HG03354 (cell line): ENCODE measurements at regions not wholly inside any gene's neighbourhood (a gene's known extent, or its start where the extent isn't known, plus 50 kb on each side); places are given as distances from the start of the nearest gene placed in this dataset.
"Not testable (repeated sequence)": the region's sequence is repeated elsewhere in the genome, so short reads cannot be mapped to it uniquely, and the experiment has no call there.

Source experiments
- ATAC-seq: cut with Tn5 transposase; IDR thresholded peaks from one replicate; pipeline ENCODE4 v1.9.1; 2021; ENCODE audit warnings: mild to moderate bottlenecking; ENCODE audit not compliant: unreplicated experiment, poor library complexity, severe bottlenecking

- no peak for ATAC-seq
Observed at GRCh38 chr13:55572862-55573261, 1567.9 kb upstream of the PRR20A start.

DNA sequence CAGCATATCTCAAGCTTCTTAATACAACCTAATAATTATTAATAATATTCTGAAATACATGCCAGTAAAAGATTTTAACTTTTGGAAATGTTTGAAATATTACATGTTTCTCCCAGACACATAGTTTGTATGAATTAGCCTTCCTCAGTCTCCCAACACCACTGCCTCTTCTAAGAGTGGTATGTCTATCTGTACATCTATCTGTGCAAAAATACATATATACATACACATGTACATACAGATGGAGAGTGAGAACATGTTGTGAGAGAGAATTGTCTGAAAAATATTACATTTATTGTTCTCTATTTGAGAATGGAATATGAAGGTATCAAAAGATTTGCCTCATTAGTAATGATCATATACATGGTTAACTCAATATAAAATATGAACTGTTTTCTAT is 1567.2 kb upstream of the PRR20A start:
- ATAC-seq, result no peak

DNA sequence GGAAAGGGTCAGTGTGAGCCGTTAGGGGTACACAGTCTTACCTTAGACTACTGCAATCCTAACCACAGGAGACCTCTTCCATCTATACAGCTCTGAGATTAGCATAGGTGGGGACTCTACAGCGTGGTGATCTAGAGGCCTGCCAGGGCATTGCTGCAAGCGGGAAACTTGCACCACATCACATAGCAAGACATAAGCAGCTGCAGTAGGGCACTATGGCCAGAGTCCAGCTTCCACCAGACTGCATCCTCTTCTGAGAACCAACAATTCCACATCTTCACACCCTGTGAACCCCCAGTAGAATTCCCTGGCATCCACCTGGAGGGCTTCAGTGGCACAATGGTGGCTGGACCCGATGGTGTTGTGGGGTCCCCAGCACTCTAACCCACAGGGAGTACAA is 1564.3 kb upstream of the PRR20A start:
- ATAC-seq, result no peak

DNA sequence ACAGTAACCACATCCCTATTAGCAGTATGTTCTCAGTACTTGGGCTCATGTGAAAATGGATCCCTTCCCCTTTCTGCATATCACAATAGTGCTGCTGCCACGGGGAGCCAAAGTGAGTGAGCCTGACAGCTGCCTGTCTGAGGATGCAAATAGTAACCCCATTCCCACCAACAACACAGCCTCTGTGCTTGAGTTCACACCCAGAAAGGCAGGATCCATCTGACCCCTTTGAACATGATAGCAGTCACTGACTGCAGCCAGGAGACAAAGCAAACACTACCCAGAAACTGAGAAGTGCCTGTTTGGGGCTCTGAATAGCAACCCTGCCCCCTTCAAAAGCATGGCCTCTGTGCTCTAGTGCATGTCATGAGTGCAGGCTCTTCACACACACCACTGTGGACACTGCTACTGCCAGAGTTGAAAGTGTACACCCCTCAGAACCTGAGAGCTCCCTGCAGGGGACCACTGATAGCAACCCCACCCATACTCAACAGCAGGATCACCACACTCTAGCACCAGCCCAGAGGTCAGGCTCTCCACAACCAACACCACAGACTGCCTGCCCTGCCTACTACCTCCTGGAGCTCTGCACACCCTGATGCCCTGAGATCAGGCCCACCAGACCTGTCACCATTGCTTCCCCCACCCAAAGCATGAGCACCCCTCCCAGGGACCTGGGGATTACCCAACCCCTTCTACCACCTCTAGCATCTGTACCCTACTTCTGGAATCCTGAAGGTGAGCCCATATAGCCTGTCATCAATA is 1563.5 kb upstream of the PRR20A start:
- no peak for ATAC-seq

GRCh38 chr13:55577847-55578210 is 1562.9 kb upstream of the PRR20A start:
- ATAC-seq, result no peak

DNA sequence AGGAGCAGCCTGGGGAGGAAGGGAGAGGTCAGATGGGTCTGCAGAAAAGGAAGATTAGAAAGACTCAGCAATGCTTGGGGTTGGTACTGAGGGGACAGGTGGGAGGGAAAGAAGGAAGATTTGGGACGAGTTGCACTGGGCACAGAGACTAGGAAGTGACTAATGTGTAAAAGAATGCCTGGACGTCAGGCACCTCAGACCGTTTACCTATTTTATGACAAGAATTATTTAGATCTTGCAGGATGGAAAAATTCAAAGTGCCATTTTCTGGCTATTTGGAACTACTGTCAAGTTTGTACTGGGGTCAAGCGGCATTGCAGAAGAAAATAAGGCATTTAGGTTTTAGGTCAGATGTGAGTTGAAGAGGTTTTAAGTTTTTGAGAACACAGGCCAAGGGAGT is 1558.4 kb upstream of the PRR20A start:
- not testable (repeated sequence) for ATAC-seq

- ATAC-seq, result no peak
Observed at GRCh38 chr13:55583953-55584593, 1556.6 kb upstream of the PRR20A start.

DNA sequence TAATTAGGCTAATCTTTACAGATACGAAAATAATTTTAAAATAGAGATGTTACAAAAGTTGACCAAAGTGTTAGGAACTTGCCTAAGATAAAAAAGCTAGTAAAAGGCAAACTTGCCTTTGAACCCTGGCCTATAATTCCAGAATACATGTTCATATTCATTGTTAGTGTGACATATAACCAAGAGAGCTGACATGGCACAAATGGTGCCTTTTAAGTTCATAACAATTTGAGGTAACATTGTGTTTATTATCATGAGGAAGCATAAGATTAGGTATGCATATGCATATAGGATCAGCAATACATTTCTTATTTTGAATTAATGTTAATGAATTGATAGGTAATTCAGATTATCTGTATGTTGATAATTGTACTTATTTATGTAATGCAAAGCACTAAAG is 1537.9 kb upstream of the PRR20A start:
- ATAC-seq, result no peak

GRCh38 chr13:55606045-55606665 is 1534.6 kb upstream of the PRR20A start:
- ATAC-seq, result no peak

GRCh38 chr13:55613429-55614187 is 1527.1 kb upstream of the PRR20A start:
- no peak for ATAC-seq

- ATAC-seq, result no peak
Observed at GRCh38 chr13:55615081-55615480, 1525.6 kb upstream of the PRR20A start.

DNA sequence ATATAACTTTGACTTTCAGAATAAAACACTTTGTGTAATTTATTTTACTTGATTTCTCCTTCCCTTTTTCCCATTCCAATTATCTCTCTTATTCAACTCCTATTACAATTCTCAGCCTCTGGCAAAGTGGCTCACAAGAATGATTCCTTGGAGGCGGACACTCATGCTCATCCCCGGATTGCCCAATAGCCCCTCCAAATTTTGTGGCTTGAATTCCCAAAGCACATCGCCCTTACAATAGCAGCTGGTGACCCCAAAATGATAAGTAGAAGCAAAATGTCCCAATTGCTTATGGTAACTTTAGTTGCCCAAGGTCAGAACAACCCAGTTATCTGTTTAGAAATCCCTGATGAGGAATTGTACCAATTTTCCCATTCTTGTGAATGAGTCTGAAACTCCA is 1523.5 kb upstream of the PRR20A start:
- no peak for ATAC-seq

DNA sequence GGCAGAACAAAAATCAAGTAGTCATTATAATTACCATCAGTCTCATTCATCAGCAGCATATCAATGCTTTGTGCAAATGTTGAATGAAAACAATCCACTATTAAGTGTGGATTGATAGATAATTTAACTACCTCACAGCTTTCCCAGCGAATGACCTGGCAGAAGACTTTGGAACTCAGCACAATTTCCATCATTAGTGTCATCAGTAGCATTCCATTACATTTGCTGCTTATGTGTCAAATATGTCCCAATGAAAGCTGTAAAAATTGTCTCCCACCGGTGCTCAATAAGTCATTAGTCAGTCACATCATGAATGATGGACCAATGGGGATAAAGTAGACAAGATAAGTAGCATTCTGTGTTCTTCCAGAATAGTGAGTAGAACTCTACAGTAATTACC is 1513.5 kb upstream of the PRR20A start:
- ATAC-seq, result no peak

- no peak for ATAC-seq
Observed at GRCh38 chr13:55632402-55632801, 1508.3 kb upstream of the PRR20A start.

DNA sequence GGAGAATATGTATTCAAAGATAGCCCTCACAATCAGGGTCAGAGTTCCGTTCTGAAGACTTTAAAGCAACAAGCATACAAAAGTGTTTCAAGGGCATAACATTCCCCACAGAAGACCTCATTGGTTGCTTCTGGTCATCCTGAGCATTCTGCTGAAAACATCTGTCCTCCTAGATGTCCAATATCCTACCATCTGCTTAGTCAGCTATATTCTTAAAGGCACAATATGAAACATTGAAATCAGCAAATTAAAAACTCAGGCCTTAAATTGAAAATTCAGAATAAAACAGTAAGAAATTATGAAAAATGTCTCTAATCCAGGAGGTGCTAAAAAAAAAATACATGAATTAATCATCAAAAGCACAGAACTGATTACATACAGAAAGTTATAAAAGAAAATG is 1491.2 kb upstream of the PRR20A start:
- no peak for ATAC-seq

DNA sequence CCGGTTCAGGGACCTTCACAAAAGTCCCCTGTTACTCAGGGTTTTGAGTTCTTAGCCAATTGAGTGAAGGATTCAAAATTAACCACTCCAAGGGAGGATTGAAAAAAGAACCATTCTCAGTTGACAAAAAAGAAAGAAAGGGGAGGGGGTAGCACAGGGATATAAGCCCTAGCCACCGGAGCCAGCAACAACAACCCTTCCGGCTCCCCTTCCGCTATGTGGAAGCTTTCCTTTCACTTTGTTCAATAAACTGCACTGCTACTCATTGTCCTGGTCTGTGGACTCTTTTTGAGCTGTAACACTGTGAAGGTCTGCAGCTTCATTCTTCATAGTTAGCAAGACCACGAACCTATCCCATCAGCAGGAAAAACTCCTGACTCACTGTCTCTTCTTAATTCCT is 1488.1 kb upstream of the PRR20A start:
- ATAC-seq, result no peak

GRCh38 chr13:55653497-55653896 is 1487.2 kb upstream of the PRR20A start:
- ATAC-seq, result no peak

- no peak for ATAC-seq
Observed at GRCh38 chr13:55654243-55654642, 1486.5 kb upstream of the PRR20A start.

DNA sequence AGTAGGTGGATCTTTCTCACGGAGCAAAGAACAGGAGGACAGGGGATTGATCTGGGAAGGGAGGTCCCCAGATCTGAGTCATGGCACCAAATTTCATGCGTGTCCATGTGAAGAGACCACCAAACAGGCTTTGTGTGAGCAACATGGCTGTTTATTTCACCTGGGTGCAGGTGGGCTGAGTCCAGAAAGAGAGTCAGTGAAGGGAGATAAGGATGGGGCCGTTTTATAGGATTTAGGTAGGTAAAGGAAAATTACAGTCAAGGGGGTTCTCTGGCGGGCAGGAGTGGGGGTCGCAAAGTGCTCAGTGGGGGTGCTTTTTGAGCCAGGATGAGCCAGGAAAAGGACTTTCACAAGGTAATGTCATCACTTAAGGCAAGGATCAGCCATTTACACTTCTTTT is 1480.5 kb upstream of the PRR20A start:
- not testable (repeated sequence) for ATAC-seq

GRCh38 chr13:55660851-55661250 is 1479.9 kb upstream of the PRR20A start:
- no peak for ATAC-seq
